ENCODE measurements at regions not wholly inside any gene's neighbourhood (a gene's known extent, or its start where the extent isn't known, plus 50 kb on each side); places are given as distances from the start of the nearest gene placed in this dataset.
A peak's percentile ranks its signal among the peaks of the same experiment; 100 is the strongest.

DNA sequence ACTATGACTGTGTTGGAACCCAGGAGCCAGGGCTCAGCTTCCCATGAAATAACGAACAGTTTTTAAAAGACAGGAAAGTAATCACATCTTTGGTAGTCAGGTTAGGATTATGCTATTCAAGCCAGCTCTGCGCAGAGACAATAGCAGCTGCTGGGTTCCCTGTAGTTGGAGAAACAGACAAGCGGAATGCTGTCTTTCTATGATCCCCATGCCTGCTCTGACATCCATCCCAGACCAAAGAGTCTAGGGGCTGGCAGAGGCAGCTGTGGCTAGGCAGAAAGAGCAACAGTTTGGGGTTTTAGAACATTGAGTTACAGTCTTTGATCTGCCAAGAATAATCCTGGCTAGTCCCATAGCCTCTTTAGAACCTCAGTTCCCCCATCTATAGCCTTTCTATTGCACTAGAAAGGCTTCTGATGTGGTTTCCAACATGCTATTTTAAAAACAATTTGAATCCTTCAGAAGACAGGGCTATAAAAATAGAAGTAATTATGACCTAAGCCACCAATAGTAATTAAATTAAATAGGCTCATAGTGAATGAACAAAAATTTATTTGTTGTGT lies 146.8 kb downstream of the MTX2 start:
- no peak for DNase-seq
- TF ChIP-seq, protein P1, sequence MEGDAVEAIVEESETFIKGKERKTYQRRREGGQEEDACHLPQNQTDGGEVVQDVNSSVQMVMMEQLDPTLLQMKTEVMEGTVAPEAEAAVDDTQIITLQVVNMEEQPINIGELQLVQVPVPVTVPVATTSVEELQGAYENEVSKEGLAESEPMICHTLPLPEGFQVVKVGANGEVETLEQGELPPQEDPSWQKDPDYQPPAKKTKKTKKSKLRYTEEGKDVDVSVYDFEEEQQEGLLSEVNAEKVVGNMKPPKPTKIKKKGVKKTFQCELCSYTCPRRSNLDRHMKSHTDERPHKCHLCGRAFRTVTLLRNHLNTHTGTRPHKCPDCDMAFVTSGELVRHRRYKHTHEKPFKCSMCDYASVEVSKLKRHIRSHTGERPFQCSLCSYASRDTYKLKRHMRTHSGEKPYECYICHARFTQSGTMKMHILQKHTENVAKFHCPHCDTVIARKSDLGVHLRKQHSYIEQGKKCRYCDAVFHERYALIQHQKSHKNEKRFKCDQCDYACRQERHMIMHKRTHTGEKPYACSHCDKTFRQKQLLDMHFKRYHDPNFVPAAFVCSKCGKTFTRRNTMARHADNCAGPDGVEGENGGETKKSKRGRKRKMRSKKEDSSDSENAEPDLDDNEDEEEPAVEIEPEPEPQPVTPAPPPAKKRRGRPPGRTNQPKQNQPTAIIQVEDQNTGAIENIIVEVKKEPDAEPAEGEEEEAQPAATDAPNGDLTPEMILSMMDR (IDR thresholded peaks at IDR 0.05) = no peak
- H3K9me3 Mint-ChIP-seq = no peaks in the 10 kb centered on the region
- H3K4me1 Mint-ChIP-seq = peaks cover 57% of the 10 kb centered on the region
- H3K27ac Mint-ChIP-seq = peak overlapping the region; percentile 92
- H3K27me3 Mint-ChIP-seq (ENCODE audit: low read depth, poor library complexity) = no peaks in the 10 kb centered on the region
- no peaks in the 10 kb centered on the region for H3K36me3 Mint-ChIP-seq (ENCODE audit: low read depth)
- no peak overlapping the region for H3K4me3 Mint-ChIP-seq

GRCh38 chr2:176418768-176419167 lies 149.5 kb downstream of the MTX2 start:
- Mint-ChIP-seq H3K36me3 (ENCODE audit: low read depth) (no peaks in the 10 kb centered on the region), H3K4me1 (peaks cover 84% of the 10 kb centered on the region), H3K9me3 (no peaks in the 10 kb centered on the region), H3K27ac (no peak overlapping the region), H3K27me3 (ENCODE audit: low read depth, poor library complexity) (no peaks in the 10 kb centered on the region), H3K4me3 (no peak overlapping the region)
- DNase-seq = no peak
- TF ChIP-seq, protein P1 (IDR thresholded peaks at IDR 0.05) = no peak

DNA sequence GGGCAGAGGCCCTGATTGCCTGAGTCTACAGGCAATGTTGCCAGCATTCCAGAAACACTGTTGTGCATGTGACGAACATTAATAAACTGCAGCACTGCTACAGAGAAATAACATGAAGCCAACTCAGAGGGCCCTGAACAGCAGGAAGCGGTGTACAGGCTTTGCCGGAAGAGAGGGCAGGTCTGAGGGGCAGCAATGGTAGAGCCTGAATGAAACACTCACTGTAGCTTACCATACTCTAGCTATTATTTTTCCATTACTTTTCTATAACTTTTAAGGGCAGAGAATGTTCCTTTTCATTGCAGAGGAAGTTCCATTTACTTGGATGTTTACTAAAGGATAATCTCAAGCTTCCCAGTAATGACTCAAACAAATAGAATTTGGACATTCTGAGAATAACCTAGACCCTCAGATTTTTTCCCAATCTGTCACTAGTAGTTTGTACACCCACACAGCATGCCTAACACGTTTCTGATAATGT lies 150.4 kb downstream of the MTX2 start:
- TF ChIP-seq, protein P1 (IDR thresholded peaks at IDR 0.05) = no peak
- Mint-ChIP-seq H3K9me3 (no peaks in the 10 kb centered on the region), H3K27ac (peak overlapping the region; percentile 92), H3K4me1 (peaks cover 88% of the 10 kb centered on the region), H3K4me3 (no peak overlapping the region), H3K36me3 (ENCODE audit: low read depth) (no peaks in the 10 kb centered on the region), H3K27me3 (ENCODE audit: low read depth, poor library complexity) (no peaks in the 10 kb centered on the region)
- no peak for DNase-seq

DNA sequence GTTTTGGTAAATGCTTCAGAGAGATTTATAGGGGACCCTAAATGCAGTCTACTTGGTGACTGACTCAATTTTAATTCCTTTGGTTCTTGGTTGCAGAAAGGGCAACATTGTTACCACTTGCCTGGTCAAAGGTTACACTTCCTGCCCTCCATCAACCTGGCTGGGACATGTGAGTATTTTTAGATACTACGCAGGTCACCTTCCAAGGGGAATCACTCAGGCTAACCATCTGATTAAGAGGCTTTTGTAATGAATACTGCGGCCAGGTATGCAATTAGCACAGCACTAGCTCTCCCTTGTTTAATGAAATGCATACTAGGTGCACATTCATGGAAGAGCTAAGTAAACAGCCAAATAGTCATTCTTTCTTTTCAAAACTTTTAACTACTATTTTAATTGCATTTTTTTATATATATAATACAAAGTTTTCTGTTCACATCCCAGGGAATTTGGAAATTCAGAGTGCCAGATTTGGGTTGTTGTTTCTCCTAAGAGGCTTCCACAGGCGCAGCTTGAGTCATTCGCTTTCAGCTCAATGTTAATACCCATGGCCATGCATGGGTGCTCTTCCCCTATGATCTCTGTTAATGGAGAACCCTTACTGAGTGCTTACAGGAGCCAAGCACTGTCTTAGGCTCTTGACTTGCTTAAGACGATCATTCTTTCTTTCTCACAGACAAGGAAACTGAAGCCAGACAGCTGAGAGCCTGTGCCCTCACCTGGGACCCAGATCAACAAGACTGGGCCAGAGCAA lies 152.2 kb downstream of the MTX2 start:
- peak; percentile 30 for DNase-seq
- Mint-ChIP-seq H3K9me3 (peaks cover 4% of the 10 kb centered on the region), H3K36me3 (ENCODE audit: low read depth) (peaks cover 4% of the 10 kb centered on the region), H3K4me1 (peaks cover 83% of the 10 kb centered on the region), H3K27me3 (ENCODE audit: low read depth, poor library complexity) (no peaks in the 10 kb centered on the region), H3K27ac (peak overlapping the region; percentile 97), H3K4me3 (peak overlapping the region; percentile 45)
- TF ChIP-seq, protein P1 (IDR thresholded peaks at IDR 0.05) = no peak

- Mint-ChIP-seq H3K9me3 (peaks cover 4% of the 10 kb centered on the region), H3K27ac (peak overlapping the region; percentile 83), H3K36me3 (ENCODE audit: low read depth) (peaks cover 5% of the 10 kb centered on the region), H3K4me1 (peaks cover 88% of the 10 kb centered on the region), H3K27me3 (ENCODE audit: low read depth, poor library complexity) (peaks cover 3% of the 10 kb centered on the region), H3K4me3 (peak overlapping the region; percentile 21)
- TF ChIP-seq, protein P1 (IDR thresholded peaks at IDR 0.05) = no peak
- DNase-seq = no peak
These were observed 154.6 kb downstream of the MTX2 start for GRCh38 chr2:176423819-176424218.
